ENCODE measurements at regions not wholly inside any gene's neighbourhood (a gene's known extent, or its start where the extent isn't known, plus 50 kb on each side); places are given as distances from the start of the nearest gene placed in this dataset.

GRCh38 chr6:100226811-100227210 lies 232.8 kb upstream of the MCHR2 start:
- no peak for TF ChIP-seq CTCF (IDR thresholded peaks at IDR 0.05)
- no peak for TF ChIP-seq EZH2 (IDR thresholded peaks at IDR 0.05; ENCODE audit: borderline replicate concordance, insufficient read depth, low read depth, low read length, poor library complexity, severe bottlenecking)
